H9 (cell line): ENCODE measurements at regions not wholly inside any gene's neighbourhood (a gene's known extent, or its start where the extent isn't known, plus 50 kb on each side); places are given as distances from the start of the nearest gene placed in this dataset.
"Not testable (repeated sequence)": the region's sequence is repeated elsewhere in the genome, so short reads cannot be mapped to it uniquely, and the experiment has no call there.

Experiments used
- DNase-seq: peaks from one replicate; pipeline ENCODE4 v3.0.0-alpha.2; 2017
- H2AFZ ChIP-seq: one replicate; pipeline ENCODE4 v1.6.1; 2013; ENCODE audit warnings: mild to moderate bottlenecking, low read length, control low read depth, moderate library complexity
- H2AK5ac ChIP-seq: 2 replicates; pipeline ENCODE4 v1.6.1; 2013; ENCODE audit warnings: low read length, control low read depth, mixed read lengths; ENCODE audit not compliant: insufficient read length
- H2BK120ac ChIP-seq: one replicate; pipeline ENCODE4 v1.6.1; 2013; ENCODE audit warnings: low read depth, mild to moderate bottlenecking, low read length, control low read depth, inconsistent platforms; ENCODE audit not compliant: poor library complexity, severe bottlenecking
- H2BK12ac ChIP-seq: 2 replicates; pipeline ENCODE4 v1.6.1; 2013; ENCODE audit warnings: low read length, control low read depth, mixed read lengths, low read depth; ENCODE audit not compliant: insufficient read length
- H2BK15ac ChIP-seq: 2 replicates; pipeline ENCODE4 v1.6.1; 2013; ENCODE audit warnings: low read depth, low read length, control low read depth
- H2BK20ac ChIP-seq: one replicate; pipeline ENCODE4 v1.6.1; 2013; ENCODE audit warnings: low read depth, mild to moderate bottlenecking, low read length, control low read depth, inconsistent platforms; ENCODE audit not compliant: poor library complexity, severe bottlenecking
- H2BK5ac ChIP-seq: 2 replicates; pipeline ENCODE4 v1.6.1; 2013; ENCODE audit warnings: low read length, control low read depth, mixed read lengths; ENCODE audit not compliant: insufficient read length
- H3K14ac ChIP-seq: 2 replicates; pipeline ENCODE4 v1.6.1; 2013; ENCODE audit warnings: low read length, control low read depth; ENCODE audit not compliant: insufficient read depth
- H3K18ac ChIP-seq: 2 replicates; pipeline ENCODE4 v1.6.1; 2013; ENCODE audit warnings: low read depth, mild to moderate bottlenecking, mixed read lengths, low read length, control low read depth; ENCODE audit not compliant: insufficient read length
- H3K23ac ChIP-seq: 2 replicates; pipeline ENCODE4 v1.6.1; 2013; ENCODE audit warnings: low read length, control low read depth, mixed read lengths, low read depth; ENCODE audit not compliant: insufficient read length
- H3K23me2 ChIP-seq: 2 replicates; pipeline ENCODE4 v1.6.1; 2013; ENCODE audit warnings: low read depth, mild to moderate bottlenecking, mixed read lengths, low read length, control low read depth; ENCODE audit not compliant: insufficient read length, poor library complexity, severe bottlenecking
- H3K27ac ChIP-seq: 2 replicates; pipeline ENCODE4 v1.5.1; 2013; ENCODE audit warnings: low read length, control low read depth, mixed read lengths, low read depth; ENCODE audit not compliant: insufficient read length
- H3K27me3 ChIP-seq: 2 replicates; pipeline ENCODE4 v1.6.1; 2013; ENCODE audit warnings: low read length, control low read depth, inconsistent platforms; ENCODE audit not compliant: insufficient read depth
- H3K4ac ChIP-seq: 2 replicates; pipeline ENCODE4 v1.6.1; 2013; ENCODE audit warnings: low read depth, mild to moderate bottlenecking, control low read depth, inconsistent platforms, low read length, moderate library complexity
- H3K4me1 ChIP-seq: 2 replicates; pipeline ENCODE4 v1.6.1; 2013; ENCODE audit warnings: low read length, control low read depth, inconsistent platforms; ENCODE audit not compliant: insufficient read depth
- H3K4me2 ChIP-seq: 2 replicates; pipeline ENCODE4 v1.6.1; 2013; ENCODE audit warnings: low read length, control low read depth, mixed read lengths; ENCODE audit not compliant: insufficient read length, insufficient read depth
- H3K56ac ChIP-seq: 2 replicates; pipeline ENCODE4 v1.6.1; 2013; ENCODE audit warnings: low read depth, mild to moderate bottlenecking, mixed read lengths, low read length, control low read depth; ENCODE audit not compliant: insufficient read length
- H3K79me1 ChIP-seq: 2 replicates; pipeline ENCODE4 v1.6.1; 2013; ENCODE audit warnings: low read depth, mild to moderate bottlenecking, moderate library complexity, low read length, control low read depth, inconsistent platforms; ENCODE audit not compliant: insufficient read depth, poor library complexity, severe bottlenecking
- H3K79me2 ChIP-seq: 2 replicates; pipeline ENCODE4 v1.6.1; 2013; ENCODE audit warnings: low read length, control low read depth, inconsistent platforms; ENCODE audit not compliant: insufficient read depth
- H3K9ac ChIP-seq: 2 replicates; pipeline ENCODE4 v1.6.1; 2013; ENCODE audit warnings: low read length, control low read depth, mixed read lengths; ENCODE audit not compliant: insufficient read length; ENCODE audit errors: extremely low read depth
- H3K9me3 ChIP-seq: one replicate; pipeline ENCODE4 v1.6.1; 2013; ENCODE audit warnings: low read depth, low read length, inconsistent platforms; ENCODE audit not compliant: control insufficient read depth
- H3T11ph ChIP-seq: one replicate; pipeline ENCODE4 v1.6.1; 2013; ENCODE audit warnings: mild to moderate bottlenecking, low read length, control low read depth, inconsistent platforms
- H4K20me1 ChIP-seq: one replicate; pipeline ENCODE4 v1.6.1; 2013; ENCODE audit not compliant: control insufficient read depth, insufficient read length, insufficient read depth
- H4K5ac ChIP-seq: 2 replicates; pipeline ENCODE4 v1.6.1; 2013; ENCODE audit warnings: low read depth, mild to moderate bottlenecking, mixed read lengths, low read length, control low read depth; ENCODE audit not compliant: insufficient read length
- H4K8ac ChIP-seq: replicated peaks from 2 replicates; pipeline ENCODE4 v1.6.1; 2013; ENCODE audit warnings: low read length, control low read depth, mixed read lengths, low read depth; ENCODE audit not compliant: insufficient read length
- H4K91ac ChIP-seq: 2 replicates; pipeline ENCODE4 v1.6.1; 2013; ENCODE audit warnings: low read depth, mild to moderate bottlenecking, moderate library complexity, mixed read lengths, low read length, control low read depth; ENCODE audit not compliant: insufficient read length
- H3K27ac Mint-ChIP-seq, 3 experiments: 2 replicates in 2 of 3; 3 replicates in 1 of 3; pipeline ENCODE4 v1.8.0; 2020 to 2021; ENCODE audit warnings: mixed read lengths in 3 of 3, mild to moderate bottlenecking in 1 of 3, moderate library complexity in 1 of 3
- H3K27me3 Mint-ChIP-seq: 2 replicates; pipeline ENCODE4 v1.8.0; 2021; ENCODE audit warnings: low read depth, mild to moderate bottlenecking, moderate library complexity, mixed read lengths
- H3K36me3 Mint-ChIP-seq, 3 experiments: 2 replicates in 2 of 3; 3 replicates in 1 of 3; pipeline ENCODE4 v1.8.0; 2020 to 2021; ENCODE audit warnings: low read depth in 3 of 3, mixed read lengths in 3 of 3; ENCODE audit not compliant: insufficient read depth in 1 of 3
- H3K4me1 Mint-ChIP-seq, 2 experiments: 2 replicates each; pipeline ENCODE4 v1.8.0; 2020; ENCODE audit warnings: mixed read lengths in 2 of 2
- H3K4me3 Mint-ChIP-seq, 2 experiments: 2 replicates in 1 of 2; 3 replicates in 1 of 2; pipeline ENCODE4 v1.8.0; 2020 to 2021; ENCODE audit warnings: mild to moderate bottlenecking in 2 of 2, mixed read lengths in 2 of 2, moderate library complexity in 1 of 2
- H3K9me3 Mint-ChIP-seq, 2 experiments: 2 replicates in 1 of 2; 3 replicates in 1 of 2; pipeline ENCODE4 v1.8.0; 2020; ENCODE audit warnings: mild to moderate bottlenecking in 2 of 2, mixed read lengths in 2 of 2, moderate library complexity in 1 of 2
- CTCF ChIP-seq: fragments of 200-600 bp; sonication (generic); conservative IDR thresholded peaks from 3 replicates; pipeline ENCODE4 v1.8.0; 2021; ENCODE audit warnings: antibody characterized with exemption, mild to moderate bottlenecking
- WGBS: extraction: QIAGEN DNeasy Blood & Tissue Kit; methylation state at CpG from one replicate; pipeline ENCODE4 v1.1.7; 2013; ENCODE audit warnings: missing lambda C conversion rate, low lambda C conversion rate, mixed read lengths; ENCODE audit not compliant: insufficient read length; ENCODE audit errors: extremely low coverage; 5-methylcytosine and 5-hydroxymethylcytosine counted together

DNA sequence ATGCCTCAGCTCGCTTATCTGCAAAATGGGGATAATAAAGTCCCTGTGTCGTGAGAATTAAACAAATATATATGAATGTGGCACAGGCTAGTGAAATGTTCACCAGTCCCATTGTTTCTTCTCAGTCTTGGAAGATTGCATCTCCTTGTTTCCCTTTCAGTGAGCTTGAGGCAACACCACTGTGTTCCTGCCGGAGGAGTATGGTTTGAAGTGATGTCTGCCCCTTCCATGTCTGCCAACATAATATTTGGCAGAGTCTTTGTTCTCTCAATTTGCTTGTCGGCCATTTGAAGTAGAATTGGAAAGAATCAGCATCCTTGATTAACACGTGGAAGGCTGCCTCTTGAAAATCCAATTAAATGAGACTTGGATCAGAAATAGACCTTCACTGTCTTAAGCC is 1088.5 kb upstream of the INTU start:
- H3K4me2 ChIP-seq, result no peak overlapping the region
- H3K23me2 ChIP-seq, result no peaks in the 10 kb centered on the region
- no peak overlapping the region for H3K56ac ChIP-seq
- H2BK120ac ChIP-seq, result no peak overlapping the region
- H2BK20ac ChIP-seq, result no peak overlapping the region
- Mint-ChIP-seq H3K36me3 (no peaks in the 10 kb centered on the region), H3K27ac (no peak overlapping the region), H3K9me3 (no peaks in the 10 kb centered on the region), H3K4me3 (no peak overlapping the region), H3K27me3 (no peaks in the 10 kb centered on the region), H3K4me1 (no peaks in the 10 kb centered on the region; a peak in 1 of 4 replicates)
- H2AFZ ChIP-seq, result peak overlapping the region; percentile 14
- no peak overlapping the region for H3K9ac ChIP-seq
- no peak overlapping the region for H4K91ac ChIP-seq
- H3K79me2 ChIP-seq, result no peaks in the 10 kb centered on the region
- no peak overlapping the region for H2BK15ac ChIP-seq
- no peak overlapping the region for H2AK5ac ChIP-seq
- H4K8ac ChIP-seq, result no peak overlapping the region
- no peak for TF ChIP-seq CTCF
- no peak overlapping the region for H3K18ac ChIP-seq
- no peak overlapping the region for H3T11ph ChIP-seq
- no peak overlapping the region for H3K4ac ChIP-seq
- no peaks in the 10 kb centered on the region for H3K4me1 ChIP-seq
- H3K27ac ChIP-seq, result no peak overlapping the region
- H4K20me1 ChIP-seq, result no peaks in the 10 kb centered on the region
- no CpG with 5 or more reads among the region's 5 CpGs for WGBS
- no peaks in the 10 kb centered on the region for H3K79me1 ChIP-seq
- H4K5ac ChIP-seq, result no peak overlapping the region
- no peaks in the 10 kb centered on the region for H3K27me3 ChIP-seq
- H2BK12ac ChIP-seq, result no peak overlapping the region
- H2BK5ac ChIP-seq, result no peak overlapping the region
- no peaks in the 10 kb centered on the region for H3K9me3 ChIP-seq
- no peak overlapping the region for H3K23ac ChIP-seq
- no peak for DNase-seq
- H3K14ac ChIP-seq, result no peak overlapping the region

DNA sequence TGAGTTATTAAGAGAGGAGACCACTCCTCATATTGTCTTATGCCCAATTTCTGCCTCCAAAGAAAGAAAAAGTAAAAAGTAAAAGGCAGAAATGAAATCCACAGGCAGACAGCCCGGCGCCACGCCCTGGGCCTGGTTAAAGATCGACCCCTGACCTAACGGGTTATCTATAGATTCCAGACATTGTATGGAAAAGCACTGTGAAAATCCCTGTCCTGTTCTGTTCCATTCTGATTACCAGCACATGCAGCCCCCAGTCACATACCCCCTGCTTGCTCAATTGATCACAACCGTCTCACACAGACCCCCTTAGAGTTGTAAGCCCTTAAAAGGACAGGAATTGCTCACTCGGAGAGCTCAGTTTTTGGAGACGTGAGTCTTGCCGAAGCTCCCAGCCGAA is 1086.6 kb upstream of the INTU start:
- H3K79me1 ChIP-seq, H4K5ac ChIP-seq, H3K27me3 Mint-ChIP-seq, H3K4me1 Mint-ChIP-seq, H3K23me2 ChIP-seq, H2AK5ac ChIP-seq, H3K56ac ChIP-seq, H4K8ac ChIP-seq, H3K27me3 ChIP-seq, H2BK12ac ChIP-seq, H3K23ac ChIP-seq, DNase-seq, H3T11ph ChIP-seq, H3K36me3 Mint-ChIP-seq, H2AFZ ChIP-seq, H3K4me2 ChIP-seq, H2BK120ac ChIP-seq, H3K4me1 ChIP-seq, H3K79me2 ChIP-seq, H3K9ac ChIP-seq, H3K9me3 ChIP-seq, H4K20me1 ChIP-seq, H2BK5ac ChIP-seq, H3K14ac ChIP-seq, H3K18ac ChIP-seq, H4K91ac ChIP-seq, H3K4me3 Mint-ChIP-seq, H2BK20ac ChIP-seq, H2BK15ac ChIP-seq, H3K9me3 Mint-ChIP-seq, H3K4ac ChIP-seq, H3K27ac ChIP-seq: not testable (repeated sequence)
- peak overlapping the region in 1 of 3 experiments; percentile 90; a peak in 1 of 7 replicates for H3K27ac Mint-ChIP-seq
- WGBS, result no CpG with 5 or more reads among the region's 10 CpGs
